HG03521 (cell line): ENCODE measurements at regions not wholly inside any gene's neighbourhood (a gene's known extent, or its start where the extent isn't known, plus 50 kb on each side); places are given as distances from the start of the nearest gene placed in this dataset.

Experiments used
- ATAC-seq: cut with Tn5 transposase; IDR thresholded peaks from one replicate; pipeline ENCODE4 v1.9.1; 2021; ENCODE audit warnings: mild to moderate bottlenecking, moderate library complexity; ENCODE audit not compliant: unreplicated experiment

DNA sequence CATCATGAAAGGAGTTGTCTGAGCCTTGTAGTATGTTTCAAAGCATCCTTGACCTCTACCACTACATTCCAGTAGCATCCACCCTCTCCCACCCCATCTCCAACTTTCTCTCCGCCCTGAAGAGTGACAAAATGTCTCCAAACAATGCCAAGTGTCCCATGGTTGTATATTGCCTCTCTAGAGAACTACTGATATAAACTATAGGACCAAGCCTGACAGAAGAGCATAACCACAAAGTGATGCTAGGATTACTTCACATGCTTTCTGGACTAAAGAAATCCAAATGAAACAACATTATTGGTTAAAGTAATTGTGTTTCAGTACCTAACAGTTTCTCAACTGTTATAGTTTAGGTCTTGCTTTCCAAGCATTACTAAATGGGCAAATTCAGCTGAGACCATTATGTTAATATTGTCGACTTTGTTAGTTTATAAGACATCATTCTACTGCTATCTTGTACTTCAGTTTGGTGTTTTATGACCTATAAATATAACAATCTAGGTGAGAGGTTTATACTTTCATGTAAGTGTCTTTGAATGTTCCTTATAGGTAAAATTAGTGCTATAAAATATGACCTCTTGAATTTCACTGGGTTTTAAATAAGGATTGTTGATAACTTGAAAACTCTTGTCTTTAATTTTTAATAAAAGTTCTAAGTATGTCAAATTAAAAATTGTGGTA is 117.4 kb downstream of the SUCNR1 start:
- no peak for ATAC-seq

GRCh38 chr3:151992326-151993041 is 119.0 kb downstream of the SUCNR1 start:
- ATAC-seq: no peak

DNA sequence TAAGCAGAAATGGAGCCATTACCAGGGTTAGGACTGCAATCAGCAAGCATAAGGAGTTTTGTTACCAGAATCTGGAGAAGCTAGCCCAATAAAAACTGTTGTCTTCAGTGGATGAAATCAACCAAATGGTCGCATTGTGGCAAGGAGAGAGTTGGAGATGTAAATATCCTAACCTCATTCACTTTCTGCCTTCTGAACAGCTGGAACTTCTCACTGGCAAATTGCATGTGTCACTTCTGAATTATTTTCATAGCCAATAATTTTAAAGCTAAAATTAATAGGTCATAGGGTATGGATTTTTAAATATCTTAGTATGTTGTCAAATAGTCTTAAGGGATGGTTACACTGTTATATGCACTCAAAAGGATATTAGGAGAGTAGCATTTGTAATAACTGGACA is 121.6 kb downstream of the SUCNR1 start:
- ATAC-seq: no peak

- no peak for ATAC-seq
Observed at GRCh38 chr3:151998744-151999143, 125.3 kb downstream of the SUCNR1 start.

- no peak for ATAC-seq
Observed at GRCh38 chr3:151999936-152000335, 126.5 kb downstream of the SUCNR1 start.

DNA sequence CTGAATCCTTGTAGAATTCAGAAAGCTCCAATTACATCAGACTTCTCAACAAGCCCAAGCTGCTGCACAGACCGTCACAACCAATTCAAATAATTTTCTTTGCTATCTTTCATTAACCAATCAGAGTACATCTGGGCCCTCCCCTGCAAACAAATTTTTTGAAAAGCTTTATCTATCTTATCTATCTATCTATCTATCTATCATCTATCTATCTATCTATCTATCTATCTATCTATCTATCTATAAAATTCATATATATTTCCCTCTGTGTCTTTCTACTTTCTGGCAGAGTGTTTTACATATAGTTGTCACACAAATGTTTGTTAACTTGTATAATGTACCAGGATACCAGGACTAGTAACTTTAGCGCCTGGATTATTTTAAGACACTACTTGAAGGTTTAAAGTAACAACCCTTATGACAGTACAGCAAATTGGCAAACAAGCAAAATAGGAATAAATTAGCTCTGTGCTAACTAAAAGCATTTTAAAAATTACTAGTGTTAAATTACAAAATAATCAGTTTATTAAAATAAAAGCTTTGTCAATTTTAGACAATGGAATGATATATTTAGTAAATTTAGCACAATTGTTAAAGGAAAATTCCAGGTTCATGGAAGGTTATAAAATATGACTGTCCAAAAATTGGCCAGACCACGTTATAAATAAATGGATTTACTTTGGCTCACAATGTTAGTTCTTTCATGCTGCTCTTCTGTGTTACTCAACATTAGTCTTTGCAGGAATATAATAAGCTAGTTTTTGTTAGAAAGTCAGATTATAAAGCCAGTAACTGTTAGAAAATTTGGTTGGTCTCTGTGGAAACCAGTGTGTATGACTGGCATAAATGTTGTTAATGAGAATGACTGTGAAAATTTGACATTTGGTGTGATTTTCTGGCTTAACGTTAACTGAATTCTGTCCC is 138.6 kb downstream of the SUCNR1 start:
- ATAC-seq: no peak

- ATAC-seq: no peak
Observed at GRCh38 chr3:152019508-152019907, 146.1 kb downstream of the SUCNR1 start.

DNA sequence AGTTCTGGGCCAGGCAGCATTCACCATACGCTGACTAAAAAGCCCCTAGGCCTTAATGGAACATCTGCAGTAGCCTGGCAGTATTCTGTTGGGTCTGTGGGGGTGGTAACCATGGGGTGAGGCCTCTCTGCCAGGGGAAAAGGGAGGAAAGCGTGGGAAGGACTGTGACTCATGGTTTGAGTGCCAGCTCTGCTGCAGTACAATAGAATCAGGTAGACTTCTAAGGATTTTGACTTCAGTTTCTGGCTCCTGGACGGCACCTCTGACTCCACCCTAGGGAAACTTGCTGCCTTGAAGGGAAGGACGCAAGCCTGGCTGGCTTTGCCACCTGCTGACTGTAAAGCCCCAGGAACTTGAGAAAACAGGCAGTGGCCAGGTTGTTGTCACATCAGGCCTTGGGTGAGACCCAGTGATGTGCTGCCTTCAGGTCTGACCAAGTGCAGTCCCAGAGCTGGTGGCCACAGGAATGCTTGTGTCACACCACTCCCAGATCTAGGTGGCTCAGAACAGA is 148.6 kb downstream of the SUCNR1 start:
- no peak for ATAC-seq

DNA sequence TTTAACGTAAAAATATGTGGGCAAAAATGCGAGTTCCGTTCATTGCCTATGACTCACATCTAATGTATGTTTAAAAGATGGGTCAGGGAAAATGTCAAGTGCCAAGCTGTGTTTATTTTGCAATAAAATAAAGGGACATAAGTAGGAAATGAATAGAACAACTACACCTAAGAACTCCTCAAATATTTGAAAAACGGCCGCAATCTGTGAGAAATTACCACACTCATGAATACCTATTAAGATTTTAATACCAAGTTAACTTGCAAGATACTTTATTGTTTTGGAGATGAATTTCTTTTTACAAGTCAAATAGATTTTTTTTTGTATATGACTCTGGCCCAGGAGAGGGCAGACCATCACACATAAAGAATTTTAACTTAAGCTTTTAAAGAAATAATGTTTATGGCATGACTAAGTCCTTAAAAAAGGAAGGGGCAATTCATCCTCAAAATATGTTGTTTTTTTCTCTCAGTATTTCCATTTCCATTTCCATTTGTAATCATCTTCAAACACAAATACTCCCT is 152.7 kb downstream of the SUCNR1 start:
- ATAC-seq: no peak

GRCh38 chr3:152030320-152030719 is 156.9 kb downstream of the SUCNR1 start:
- no peak for ATAC-seq

DNA sequence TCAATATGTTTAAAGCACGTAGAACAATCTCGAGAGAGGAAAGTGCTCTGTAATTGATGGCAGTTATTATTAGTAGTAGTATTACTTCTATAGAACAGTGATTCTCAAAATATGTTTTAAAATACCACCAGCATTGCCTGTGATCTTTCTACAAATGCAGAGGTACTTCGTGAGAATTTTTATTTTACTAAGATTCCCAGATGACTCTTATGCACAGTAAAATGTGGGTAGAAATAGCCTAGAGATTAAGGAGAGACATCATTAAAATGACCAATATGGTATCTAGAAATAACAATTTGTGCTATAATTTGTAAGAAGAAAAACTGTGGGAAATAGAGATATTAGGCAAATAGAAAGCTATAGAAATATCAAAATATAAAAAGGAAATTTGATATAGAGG is 157.9 kb downstream of the SUCNR1 start:
- ATAC-seq: no peak

DNA sequence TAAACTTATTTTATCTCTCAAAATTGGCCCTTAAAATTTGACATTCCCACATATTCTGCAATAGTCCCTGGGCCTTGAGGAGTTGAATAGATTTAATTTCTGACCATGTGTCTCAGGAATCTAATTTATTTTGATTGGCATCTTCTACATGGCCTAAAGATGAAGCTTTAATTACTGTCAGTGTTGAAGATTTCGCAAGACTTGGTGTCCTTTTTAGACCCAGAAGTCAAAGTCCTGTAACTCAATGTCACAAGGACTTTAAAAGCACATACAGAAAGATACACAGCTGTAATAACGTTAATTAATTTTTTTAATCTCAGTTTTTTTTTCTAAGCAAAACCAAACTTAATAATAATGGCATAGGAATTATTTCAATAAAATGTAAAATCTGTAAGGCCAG is 163.9 kb downstream of the SUCNR1 start:
- no peak for ATAC-seq

DNA sequence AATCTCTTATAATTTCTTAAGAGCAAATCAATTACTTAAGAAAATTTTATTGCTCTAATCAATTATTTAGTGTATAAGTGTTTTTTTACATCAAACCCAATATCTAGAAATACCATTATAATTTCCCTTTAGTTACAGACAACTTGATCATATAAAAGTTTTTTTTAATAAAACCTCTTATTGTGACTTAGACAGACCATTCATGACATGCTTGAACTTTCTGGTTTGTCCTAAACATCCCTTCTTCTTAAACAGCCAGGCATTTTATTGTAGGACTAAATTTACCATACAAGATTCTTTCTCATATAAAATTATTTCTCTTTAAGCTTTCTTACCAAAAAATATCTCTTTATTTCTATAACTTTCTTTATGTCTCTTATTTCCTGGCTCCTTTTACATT is 164.5 kb downstream of the SUCNR1 start:
- ATAC-seq: no peak

GRCh38 chr3:152038490-152038889 is 165.0 kb downstream of the SUCNR1 start:
- ATAC-seq: no peak

- ATAC-seq: peak; percentile 90
Observed at GRCh38 chr3:152039887-152040286, 166.4 kb downstream of the SUCNR1 start.

DNA sequence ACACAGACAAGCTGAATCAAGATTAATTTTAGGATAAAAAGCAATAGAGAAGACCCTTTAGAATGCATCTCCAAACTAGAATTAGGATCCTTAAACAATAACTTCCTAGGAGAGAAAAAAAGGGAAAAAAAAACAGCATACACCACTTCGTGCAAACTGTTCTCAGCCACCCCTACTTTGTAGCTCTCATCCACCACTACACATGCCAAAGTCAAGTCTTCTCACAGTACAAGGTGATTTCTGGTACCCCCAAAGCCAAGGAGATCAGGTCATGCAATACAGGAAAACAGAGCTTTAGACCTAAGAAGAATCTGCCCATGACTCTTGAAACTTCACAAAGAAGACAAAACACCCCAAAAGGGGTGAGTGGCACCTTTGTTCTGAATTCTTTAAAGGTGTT is 166.9 kb downstream of the SUCNR1 start:
- no peak for ATAC-seq

DNA sequence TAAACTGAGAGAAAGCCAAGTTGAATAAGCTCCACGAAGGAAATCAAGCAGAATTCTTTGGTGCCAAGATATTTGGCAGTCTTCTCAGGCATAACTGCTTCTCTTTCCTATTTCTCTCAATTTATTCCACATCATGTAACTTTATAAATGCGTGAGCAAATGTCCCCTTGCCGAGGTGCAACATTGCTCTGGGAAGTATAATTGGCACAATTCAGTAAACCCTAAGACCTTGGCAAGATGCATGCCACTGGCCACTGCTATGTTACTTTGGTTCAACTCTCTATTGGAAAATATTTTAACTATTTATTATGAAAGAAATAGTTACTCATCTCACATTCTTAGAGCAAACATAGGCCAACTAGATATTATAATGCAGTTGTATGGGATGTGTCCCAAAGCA is 170.2 kb downstream of the SUCNR1 start:
- no peak for ATAC-seq

DNA sequence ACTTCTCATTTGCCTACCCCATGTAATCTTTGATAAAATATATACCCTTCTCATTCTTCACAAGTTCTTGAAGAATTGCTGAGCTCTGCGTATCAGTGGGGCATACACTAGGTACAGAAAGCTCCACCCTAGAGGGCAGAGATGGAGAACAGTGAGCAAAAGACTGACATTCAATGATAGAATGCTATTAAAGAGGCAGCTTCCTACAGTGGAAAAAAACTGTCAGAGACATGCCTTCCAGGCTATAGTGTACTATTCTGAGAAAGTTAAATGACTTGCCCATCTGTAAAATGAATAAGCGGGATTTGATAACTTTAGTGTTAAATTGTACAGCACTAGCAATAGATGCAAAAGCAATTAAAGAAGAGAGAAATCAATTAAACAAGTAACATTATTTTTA is 172.8 kb downstream of the SUCNR1 start:
- no peak for ATAC-seq

DNA sequence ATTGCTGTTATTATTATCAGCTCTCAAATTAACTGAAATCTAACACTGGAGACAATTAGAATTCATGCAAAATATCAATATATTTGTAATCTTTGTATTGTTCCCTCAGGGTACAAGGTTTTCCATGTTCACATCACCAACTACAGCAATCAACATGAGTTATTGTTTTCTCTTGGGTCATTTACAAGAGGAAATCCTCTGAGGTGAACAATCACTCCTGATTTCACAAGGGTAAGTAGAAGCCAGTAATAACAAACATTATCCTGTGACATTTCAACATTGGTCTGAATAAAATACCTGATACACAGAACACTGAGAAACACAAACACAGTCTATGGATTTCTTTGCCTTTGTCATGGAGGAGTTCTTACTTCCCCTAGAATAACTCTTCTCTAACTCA is 174.0 kb downstream of the SUCNR1 start:
- no peak for ATAC-seq

DNA sequence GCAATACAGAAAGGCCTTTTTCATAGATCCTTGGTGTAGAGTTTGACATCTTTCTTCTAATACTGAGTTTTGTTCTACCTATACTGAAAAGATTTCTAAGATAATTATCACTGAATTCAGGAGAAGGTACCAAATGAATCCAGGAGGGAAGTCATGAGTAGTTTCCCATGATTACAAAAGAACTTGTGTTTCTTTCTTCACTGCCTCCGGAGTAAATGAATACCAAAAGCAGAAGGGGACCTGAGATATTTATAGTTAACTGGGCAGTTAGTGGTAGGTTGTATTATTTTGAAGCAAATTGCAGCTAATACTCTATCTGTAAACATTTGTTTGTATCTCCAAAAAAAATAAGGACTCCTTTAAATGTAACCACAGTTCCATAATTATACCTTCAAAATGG is 175.4 kb downstream of the SUCNR1 start:
- no peak for ATAC-seq

- ATAC-seq: no peak
Observed at GRCh38 chr3:152050903-152051302, 177.5 kb downstream of the SUCNR1 start.
